Stomach (tissue), 4 donors: ENCODE measurements at regions not wholly inside any gene's neighbourhood (a gene's known extent, or its start where the extent isn't known, plus 50 kb on each side); places are given as distances from the start of the nearest gene placed in this dataset.

Source experiments
- EP300 ChIP-seq: sonication (generic); formaldehyde crosslinking; IDR thresholded peaks from one replicate; pipeline ENCODE4 v1.6.1; 2017; ENCODE audit warnings: antibody characterized with exemption
- POLR2A ChIP-seq, 4 donors: fragments of 450-650 bp; IDR thresholded peaks; one replicate each; pipeline ENCODE4 v1.6.1; 2016; ENCODE audit warnings: antibody characterized with exemption in 4 of 4, control low read depth in 2 of 4, mild to moderate bottlenecking in 1 of 4, moderate library complexity in 1 of 4
- POLR2AphosphoS5 ChIP-seq, 3 donors: sonication (generic); formaldehyde crosslinking; IDR thresholded peaks; one replicate each; pipeline ENCODE4 v1.6.1; 2016; ENCODE audit warnings: antibody characterized with exemption in 3 of 3
- TF ChIP-seq, protein P1 (sequence below), 7 experiments: fragments of 450-650 bp in 4 of 7; fragments of 200-600 bp in 3 of 7; sonication (generic) in 3 of 7; IDR thresholded peaks; one replicate each; pipeline ENCODE4 v1.5.1; 2016 to 2019; ENCODE audit warnings: antibody characterized with exemption in 7 of 7, control low read depth in 2 of 7, mild to moderate bottlenecking in 1 of 7

DNA sequence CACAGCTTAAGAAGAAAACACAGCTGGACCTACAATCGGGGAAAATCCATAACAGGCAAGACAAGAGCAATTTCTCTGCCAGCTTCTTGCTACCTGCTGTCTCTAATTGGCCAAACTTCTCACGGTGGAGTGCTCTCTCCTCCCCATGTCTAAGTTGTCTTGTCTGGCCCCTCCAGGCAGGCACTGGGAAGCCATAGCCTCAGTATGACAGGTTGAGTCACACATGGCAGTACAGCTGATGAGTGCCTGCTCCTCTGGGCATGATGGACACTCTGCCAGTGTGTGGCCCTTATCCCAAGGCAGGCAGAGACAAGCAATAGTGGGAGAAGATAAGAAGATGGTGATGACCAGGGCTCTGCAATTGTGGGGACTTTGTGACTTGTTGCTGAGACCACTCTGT lies 551.8 kb downstream of the DIPK2A start:
- TF ChIP-seq, protein P1, sequence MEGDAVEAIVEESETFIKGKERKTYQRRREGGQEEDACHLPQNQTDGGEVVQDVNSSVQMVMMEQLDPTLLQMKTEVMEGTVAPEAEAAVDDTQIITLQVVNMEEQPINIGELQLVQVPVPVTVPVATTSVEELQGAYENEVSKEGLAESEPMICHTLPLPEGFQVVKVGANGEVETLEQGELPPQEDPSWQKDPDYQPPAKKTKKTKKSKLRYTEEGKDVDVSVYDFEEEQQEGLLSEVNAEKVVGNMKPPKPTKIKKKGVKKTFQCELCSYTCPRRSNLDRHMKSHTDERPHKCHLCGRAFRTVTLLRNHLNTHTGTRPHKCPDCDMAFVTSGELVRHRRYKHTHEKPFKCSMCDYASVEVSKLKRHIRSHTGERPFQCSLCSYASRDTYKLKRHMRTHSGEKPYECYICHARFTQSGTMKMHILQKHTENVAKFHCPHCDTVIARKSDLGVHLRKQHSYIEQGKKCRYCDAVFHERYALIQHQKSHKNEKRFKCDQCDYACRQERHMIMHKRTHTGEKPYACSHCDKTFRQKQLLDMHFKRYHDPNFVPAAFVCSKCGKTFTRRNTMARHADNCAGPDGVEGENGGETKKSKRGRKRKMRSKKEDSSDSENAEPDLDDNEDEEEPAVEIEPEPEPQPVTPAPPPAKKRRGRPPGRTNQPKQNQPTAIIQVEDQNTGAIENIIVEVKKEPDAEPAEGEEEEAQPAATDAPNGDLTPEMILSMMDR (IDR thresholded peaks at IDR 0.05): no peak
- no peak for TF ChIP-seq EP300
- TF ChIP-seq POLR2AphosphoS5 (IDR thresholded peaks at IDR 0.05): no peak
- TF ChIP-seq POLR2A (IDR thresholded peaks at IDR 0.05): no peak
